A549 (cell line): ENCODE measurements at regions not wholly inside any gene's neighbourhood (a gene's known extent, or its start where the extent isn't known, plus 50 kb on each side); places are given as distances from the start of the nearest gene placed in this dataset.

ENCODE experiments used
- BHLHE40 ChIP-seq: IDR thresholded peaks from 2 replicates; pipeline ENCODE4 v1.6.1; 2012; ENCODE audit warnings: low read depth, low read length, inconsistent platforms
- CEBPB ChIP-seq, 2 experiments: fragments of >200 bp in 1 of 2; sonication (Bioruptor Twin) in 1 of 2; formaldehyde crosslinking in 1 of 2; IDR thresholded peaks; 2 replicates each; pipeline ENCODE4 v1.6.1; 2012 to 2016
- EP300 ChIP-seq, 2 experiments: fragments of >200 bp; sonication (Bioruptor Twin); formaldehyde crosslinking; IDR thresholded peaks; 2 replicates in 1 of 2; 3 replicates in 1 of 2; pipeline ENCODE4 v1.6.1; 2016 to 2017
- ESRRA ChIP-seq: fragments of 150-350 bp; IDR thresholded peaks from 2 replicates; pipeline ENCODE4 v1.6.1; 2014; ENCODE audit warnings: mild to moderate bottlenecking, low read length, borderline replicate concordance
- GATA3 ChIP-seq: IDR thresholded peaks from 2 replicates; pipeline ENCODE4 v1.6.1; 2012; ENCODE audit warnings: borderline replicate concordance
- MAFK ChIP-seq: fragments of 450-650 bp; IDR thresholded peaks from 2 replicates; pipeline ENCODE4 v1.6.1; 2014; ENCODE audit not compliant: partially characterized antibody
- MAZ ChIP-seq: fragments of 150-350 bp; IDR thresholded peaks from 2 replicates; pipeline ENCODE4 v1.6.1; 2014; ENCODE audit warnings: antibody characterized with exemption, low read depth, low read length, borderline replicate concordance
- MYC ChIP-seq: IDR thresholded peaks from 2 replicates; pipeline ENCODE4 v1.6.1; 2012; ENCODE audit warnings: mild to moderate bottlenecking, inconsistent platforms, low read length, improper control_type of control experiment, borderline replicate concordance
- NFE2L2 ChIP-seq: fragments of 150-350 bp; conservative IDR thresholded peaks from 2 replicates; pipeline ENCODE4 v1.6.1; 2014; ENCODE audit warnings: low read length
- POLR2A ChIP-seq: IDR thresholded peaks from 2 replicates; pipeline ENCODE4 v1.6.1; 2012; ENCODE audit warnings: mild to moderate bottlenecking, low read length
- USF2 ChIP-seq: fragments of 450-650 bp; IDR thresholded peaks from 2 replicates; pipeline ENCODE4 v1.6.1; 2014; ENCODE audit warnings: antibody characterized with exemption
- TF ChIP-seq, protein P1 (sequence below): fragments of >200 bp; sonication (Bioruptor Twin); formaldehyde crosslinking; IDR thresholded peaks from 3 replicates; pipeline ENCODE4 v1.5.1; 2016
- TF ChIP-seq, protein P2 (sequence below): fragments of 200-600 bp; sonication (generic); IDR thresholded peaks from 2 replicates; pipeline ENCODE4 v1.6.1; 2016; ENCODE audit warnings: antibody characterized with exemption, mild to moderate bottlenecking, moderate library complexity

DNA sequence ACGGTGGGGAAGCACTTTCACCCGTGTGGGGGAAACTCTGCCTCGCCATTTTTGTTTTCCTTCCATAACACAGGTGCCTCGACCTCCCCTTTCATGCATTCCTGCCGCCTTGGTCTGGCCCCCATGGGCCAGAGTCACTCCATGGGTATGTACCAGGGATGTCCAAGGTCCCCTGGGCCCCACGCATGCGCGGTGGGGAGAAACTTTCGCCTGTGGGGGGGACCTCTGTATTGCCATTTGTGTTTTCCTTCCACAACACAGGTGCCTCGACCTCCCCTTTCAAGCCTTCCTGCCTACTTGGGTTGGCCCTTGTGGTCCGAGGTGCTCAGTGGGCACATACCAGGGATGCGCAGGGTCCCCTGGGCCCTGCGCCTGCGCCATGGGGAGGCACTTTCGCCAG is 345.8 kb downstream of the ALG10 start:
- TF ChIP-seq POLR2A = no peak
- no peak for TF ChIP-seq MAFK
- TF ChIP-seq, protein P1, sequence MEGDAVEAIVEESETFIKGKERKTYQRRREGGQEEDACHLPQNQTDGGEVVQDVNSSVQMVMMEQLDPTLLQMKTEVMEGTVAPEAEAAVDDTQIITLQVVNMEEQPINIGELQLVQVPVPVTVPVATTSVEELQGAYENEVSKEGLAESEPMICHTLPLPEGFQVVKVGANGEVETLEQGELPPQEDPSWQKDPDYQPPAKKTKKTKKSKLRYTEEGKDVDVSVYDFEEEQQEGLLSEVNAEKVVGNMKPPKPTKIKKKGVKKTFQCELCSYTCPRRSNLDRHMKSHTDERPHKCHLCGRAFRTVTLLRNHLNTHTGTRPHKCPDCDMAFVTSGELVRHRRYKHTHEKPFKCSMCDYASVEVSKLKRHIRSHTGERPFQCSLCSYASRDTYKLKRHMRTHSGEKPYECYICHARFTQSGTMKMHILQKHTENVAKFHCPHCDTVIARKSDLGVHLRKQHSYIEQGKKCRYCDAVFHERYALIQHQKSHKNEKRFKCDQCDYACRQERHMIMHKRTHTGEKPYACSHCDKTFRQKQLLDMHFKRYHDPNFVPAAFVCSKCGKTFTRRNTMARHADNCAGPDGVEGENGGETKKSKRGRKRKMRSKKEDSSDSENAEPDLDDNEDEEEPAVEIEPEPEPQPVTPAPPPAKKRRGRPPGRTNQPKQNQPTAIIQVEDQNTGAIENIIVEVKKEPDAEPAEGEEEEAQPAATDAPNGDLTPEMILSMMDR = no peak
- no peak for TF ChIP-seq EP300 (IDR thresholded peaks at IDR 0.05)
- no peak for TF ChIP-seq MYC
- no peak for TF ChIP-seq BHLHE40
- TF ChIP-seq ESRRA = no peak
- TF ChIP-seq, protein P2, sequence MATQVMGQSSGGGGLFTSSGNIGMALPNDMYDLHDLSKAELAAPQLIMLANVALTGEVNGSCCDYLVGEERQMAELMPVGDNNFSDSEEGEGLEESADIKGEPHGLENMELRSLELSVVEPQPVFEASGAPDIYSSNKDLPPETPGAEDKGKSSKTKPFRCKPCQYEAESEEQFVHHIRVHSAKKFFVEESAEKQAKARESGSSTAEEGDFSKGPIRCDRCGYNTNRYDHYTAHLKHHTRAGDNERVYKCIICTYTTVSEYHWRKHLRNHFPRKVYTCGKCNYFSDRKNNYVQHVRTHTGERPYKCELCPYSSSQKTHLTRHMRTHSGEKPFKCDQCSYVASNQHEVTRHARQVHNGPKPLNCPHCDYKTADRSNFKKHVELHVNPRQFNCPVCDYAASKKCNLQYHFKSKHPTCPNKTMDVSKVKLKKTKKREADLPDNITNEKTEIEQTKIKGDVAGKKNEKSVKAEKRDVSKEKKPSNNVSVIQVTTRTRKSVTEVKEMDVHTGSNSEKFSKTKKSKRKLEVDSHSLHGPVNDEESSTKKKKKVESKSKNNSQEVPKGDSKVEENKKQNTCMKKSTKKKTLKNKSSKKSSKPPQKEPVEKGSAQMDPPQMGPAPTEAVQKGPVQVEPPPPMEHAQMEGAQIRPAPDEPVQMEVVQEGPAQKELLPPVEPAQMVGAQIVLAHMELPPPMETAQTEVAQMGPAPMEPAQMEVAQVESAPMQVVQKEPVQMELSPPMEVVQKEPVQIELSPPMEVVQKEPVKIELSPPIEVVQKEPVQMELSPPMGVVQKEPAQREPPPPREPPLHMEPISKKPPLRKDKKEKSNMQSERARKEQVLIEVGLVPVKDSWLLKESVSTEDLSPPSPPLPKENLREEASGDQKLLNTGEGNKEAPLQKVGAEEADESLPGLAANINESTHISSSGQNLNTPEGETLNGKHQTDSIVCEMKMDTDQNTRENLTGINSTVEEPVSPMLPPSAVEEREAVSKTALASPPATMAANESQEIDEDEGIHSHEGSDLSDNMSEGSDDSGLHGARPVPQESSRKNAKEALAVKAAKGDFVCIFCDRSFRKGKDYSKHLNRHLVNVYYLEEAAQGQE = no peak
- TF ChIP-seq CEBPB (IDR thresholded peaks at IDR 0.05) = no peak
- no peak for TF ChIP-seq GATA3
- TF ChIP-seq NFE2L2 = no peak
- TF ChIP-seq MAZ = no peak
- TF ChIP-seq USF2 = no peak
